ENCODE measurements at regions not wholly inside any gene's neighbourhood (a gene's known extent, or its start where the extent isn't known, plus 50 kb on each side); places are given as distances from the start of the nearest gene placed in this dataset.

DNA sequence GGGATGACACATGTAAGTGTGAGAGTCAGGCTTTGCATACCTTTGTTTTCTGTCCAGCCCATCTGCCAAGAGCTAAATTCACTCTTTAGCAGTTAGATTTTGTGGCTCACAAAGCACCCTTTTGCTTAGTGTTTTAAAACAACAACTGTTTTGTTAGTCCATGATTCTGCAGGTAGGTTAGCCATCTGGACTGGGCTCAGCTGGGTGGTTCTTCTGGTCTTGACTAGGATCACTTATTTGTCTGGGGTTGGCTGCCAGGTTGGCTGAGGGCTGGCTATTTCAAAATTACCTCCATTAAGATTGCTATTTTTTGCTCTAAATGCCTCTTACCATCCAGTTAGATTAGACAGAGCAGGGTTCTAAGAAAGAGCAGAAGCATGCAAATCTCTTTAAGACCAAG is 489.3 kb downstream of the BTBD3 start:
- TF ChIP-seq CBFB (CRISPR knock-in tag; IDR thresholded peaks at IDR 0.05) (no peak), XRCC5 (IDR thresholded peaks at IDR 0.05; ENCODE audit: low read depth, low read length) (no peak), JUND (IDR thresholded peaks at IDR 0.05; ENCODE audit: borderline replicate concordance, low read depth, low read length) (no peak), JUND (tag; IDR thresholded peaks at IDR 0.05; ENCODE audit: borderline replicate concordance, low read depth, low read length) (no peak), MTA3 (IDR thresholded peaks at IDR 0.05; ENCODE audit: borderline replicate concordance) (no peak)
- TF ChIP-seq, protein P1, sequence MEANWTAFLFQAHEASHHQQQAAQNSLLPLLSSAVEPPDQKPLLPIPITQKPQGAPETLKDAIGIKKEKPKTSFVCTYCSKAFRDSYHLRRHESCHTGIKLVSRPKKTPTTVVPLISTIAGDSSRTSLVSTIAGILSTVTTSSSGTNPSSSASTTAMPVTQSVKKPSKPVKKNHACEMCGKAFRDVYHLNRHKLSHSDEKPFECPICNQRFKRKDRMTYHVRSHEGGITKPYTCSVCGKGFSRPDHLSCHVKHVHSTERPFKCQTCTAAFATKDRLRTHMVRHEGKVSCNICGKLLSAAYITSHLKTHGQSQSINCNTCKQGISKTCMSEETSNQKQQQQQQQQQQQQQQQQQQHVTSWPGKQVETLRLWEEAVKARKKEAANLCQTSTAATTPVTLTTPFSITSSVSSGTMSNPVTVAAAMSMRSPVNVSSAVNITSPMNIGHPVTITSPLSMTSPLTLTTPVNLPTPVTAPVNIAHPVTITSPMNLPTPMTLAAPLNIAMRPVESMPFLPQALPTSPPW (CRISPR knock-in tag; IDR thresholded peaks at IDR 0.05): no peak
